ENCODE measurements at regions not wholly inside any gene's neighbourhood (a gene's known extent, or its start where the extent isn't known, plus 50 kb on each side); places are given as distances from the start of the nearest gene placed in this dataset.
"Not testable (repeated sequence)": the region's sequence is repeated elsewhere in the genome, so short reads cannot be mapped to it uniquely, and the experiment has no call there.

- Mint-ChIP-seq H3K27me3 (ENCODE audit: low read depth) (no peaks in the 10 kb centered on the region), H3K9me3 (ENCODE audit: low read depth) (no peaks in the 10 kb centered on the region), H3K4me1 (ENCODE audit: low read depth) (peaks cover 44% of the 10 kb centered on the region), H3K4me3 (ENCODE audit: unreplicated experiment) (no peak overlapping the region), H3K36me3 (ENCODE audit: low read depth) (no peaks in the 10 kb centered on the region), H3K27ac (ENCODE audit: unreplicated experiment) (peak overlapping the region; percentile 70)
- no peak for TF ChIP-seq CTCF (IDR thresholded peaks at IDR 0.05)
- no peak for DNase-seq (ENCODE audit: low spot score)
Measured at GRCh38 chr10:63675171-63675570, 154.0 kb downstream of the REEP3 start.

GRCh38 chr10:63677001-63677400, 155.8 kb downstream of the REEP3 start:
- Mint-ChIP-seq H3K27me3 (ENCODE audit: low read depth) (no peaks in the 10 kb centered on the region), H3K27ac (ENCODE audit: unreplicated experiment) (no peak overlapping the region), H3K9me3 (ENCODE audit: low read depth) (no peaks in the 10 kb centered on the region), H3K4me3 (ENCODE audit: unreplicated experiment) (no peak overlapping the region), H3K4me1 (ENCODE audit: low read depth) (peaks cover 37% of the 10 kb centered on the region), H3K36me3 (ENCODE audit: low read depth) (no peaks in the 10 kb centered on the region)
- no peak for TF ChIP-seq CTCF (IDR thresholded peaks at IDR 0.05)
- DNase-seq (ENCODE audit: low spot score): no peak

- not testable (repeated sequence) for DNase-seq (ENCODE audit: low spot score); H3K4me3 Mint-ChIP-seq (ENCODE audit: unreplicated experiment); H3K27ac Mint-ChIP-seq (ENCODE audit: unreplicated experiment); H3K36me3 Mint-ChIP-seq (ENCODE audit: low read depth); H3K27me3 Mint-ChIP-seq (ENCODE audit: low read depth); H3K9me3 Mint-ChIP-seq (ENCODE audit: low read depth)
- H3K4me1 Mint-ChIP-seq (ENCODE audit: low read depth): peaks cover 23% of the 10 kb centered on the region
Measured at GRCh38 chr10:63680545-63680944, 159.3 kb downstream of the REEP3 start.

GRCh38 chr10:63681993-63682697, 160.9 kb downstream of the REEP3 start:
- Mint-ChIP-seq H3K36me3 (ENCODE audit: low read depth) (no peaks in the 10 kb centered on the region), H3K27ac (ENCODE audit: unreplicated experiment) (peak overlapping the region; percentile 94), H3K27me3 (ENCODE audit: low read depth) (no peaks in the 10 kb centered on the region), H3K4me1 (ENCODE audit: low read depth) (peaks cover 21% of the 10 kb centered on the region), H3K9me3 (ENCODE audit: low read depth) (no peaks in the 10 kb centered on the region), H3K4me3 (ENCODE audit: unreplicated experiment) (peak overlapping the region; percentile 13)
- no peak for TF ChIP-seq CTCF (IDR thresholded peaks at IDR 0.05)
- no peak for DNase-seq (ENCODE audit: low spot score)

GRCh38 chr10:63682698-63683052, 161.5 kb downstream of the REEP3 start:
- H3K36me3 Mint-ChIP-seq (ENCODE audit: low read depth); DNase-seq (ENCODE audit: low spot score); H3K27me3 Mint-ChIP-seq (ENCODE audit: low read depth); H3K9me3 Mint-ChIP-seq (ENCODE audit: low read depth): not testable (repeated sequence)
- Mint-ChIP-seq H3K4me3 (ENCODE audit: unreplicated experiment) (peak overlapping the region; percentile 13), H3K4me1 (ENCODE audit: low read depth) (peaks cover 21% of the 10 kb centered on the region), H3K27ac (ENCODE audit: unreplicated experiment) (peak overlapping the region; percentile 94)

GRCh38 chr10:63683223-63683622, 162.0 kb downstream of the REEP3 start:
- Mint-ChIP-seq H3K27ac (ENCODE audit: unreplicated experiment) (no peak overlapping the region), H3K36me3 (ENCODE audit: low read depth) (no peaks in the 10 kb centered on the region), H3K4me1 (ENCODE audit: low read depth) (peaks cover 21% of the 10 kb centered on the region), H3K9me3 (ENCODE audit: low read depth) (no peaks in the 10 kb centered on the region), H3K4me3 (ENCODE audit: unreplicated experiment) (no peak overlapping the region), H3K27me3 (ENCODE audit: low read depth) (no peaks in the 10 kb centered on the region)
- TF ChIP-seq CTCF (IDR thresholded peaks at IDR 0.05): no peak
- DNase-seq (ENCODE audit: low spot score): no peak
